SK-N-SH treated with all-trans-retinoic acid at 6 μM for 48 hours (cell line): ENCODE measurements at regions not wholly inside any gene's neighbourhood (a gene's known extent, or its start where the extent isn't known, plus 50 kb on each side); places are given as distances from the start of the nearest gene placed in this dataset.

ENCODE experiments used
- ARNTL ChIP-seq: fragments of 450-650 bp; formaldehyde crosslinking; IDR thresholded peaks from 2 replicates; pipeline ENCODE4 v1.5.0; 2020; ENCODE audit warnings: low read depth, mild to moderate bottlenecking, moderate library complexity, borderline replicate concordance
- ESRRG ChIP-seq: fragments of 250-450 bp; sonication (Bioruptor Pico); IDR thresholded peaks from 2 replicates; pipeline ENCODE4 v1.6.1; 2021; ENCODE audit warnings: mild to moderate bottlenecking
- PPARA ChIP-seq: fragments of 250-450 bp; sonication (Bioruptor Pico); IDR thresholded peaks from 2 replicates; pipeline ENCODE4 v1.5.0; 2020; ENCODE audit warnings: mild to moderate bottlenecking, borderline replicate concordance
- RARB ChIP-seq: fragments of 250-450 bp; sonication (Bioruptor Pico); IDR thresholded peaks from 2 replicates; pipeline ENCODE4 v1.8.0; 2021; ENCODE audit warnings: mild to moderate bottlenecking, moderate library complexity
- TOX ChIP-seq: fragments of 250-450 bp; sonication (Bioruptor Pico); IDR thresholded peaks from 2 replicates; pipeline ENCODE4 v1.8.0; 2021; ENCODE audit warnings: mild to moderate bottlenecking, moderate library complexity, borderline replicate concordance
- ZFP3 ChIP-seq: fragments of 250-450 bp; sonication (Bioruptor Pico); IDR thresholded peaks from 2 replicates; pipeline ENCODE4 v1.5.0; 2020; ENCODE audit warnings: mild to moderate bottlenecking, moderate library complexity
- ZFP30 ChIP-seq: fragments of 450-650 bp; formaldehyde crosslinking; IDR thresholded peaks from 2 replicates; pipeline ENCODE4 v1.5.0; 2022; ENCODE audit warnings: mild to moderate bottlenecking, moderate library complexity
- ZNF565 ChIP-seq: fragments of 450-650 bp; formaldehyde crosslinking; conservative IDR thresholded peaks from 2 replicates; pipeline ENCODE4 v1.5.0; 2020; ENCODE audit warnings: low read depth, mild to moderate bottlenecking, moderate library complexity
- ZNF8 ChIP-seq: fragments of 450-650 bp; formaldehyde crosslinking; IDR thresholded peaks from 2 replicates; pipeline ENCODE4 v1.5.0; 2020; ENCODE audit warnings: mild to moderate bottlenecking, moderate library complexity
- TF ChIP-seq, protein P1 (sequence below): fragments of 250-450 bp; sonication (Bioruptor Pico); IDR thresholded peaks from 2 replicates; pipeline ENCODE4 v1.8.0; 2020; ENCODE audit warnings: mild to moderate bottlenecking, moderate library complexity, borderline replicate concordance
- TF ChIP-seq, protein P2 (sequence below): fragments of 250-450 bp; sonication (Bioruptor Pico); IDR thresholded peaks from 2 replicates; pipeline ENCODE4 v1.5.1; 2020; ENCODE audit warnings: low read depth, mild to moderate bottlenecking, moderate library complexity
- TF ChIP-seq, protein P3 (sequence below): fragments of 250-450 bp; sonication (Bioruptor Pico); IDR thresholded peaks from 2 replicates; pipeline ENCODE4 v1.8.0; 2021; ENCODE audit warnings: low read depth, mild to moderate bottlenecking, moderate library complexity, borderline replicate concordance

DNA sequence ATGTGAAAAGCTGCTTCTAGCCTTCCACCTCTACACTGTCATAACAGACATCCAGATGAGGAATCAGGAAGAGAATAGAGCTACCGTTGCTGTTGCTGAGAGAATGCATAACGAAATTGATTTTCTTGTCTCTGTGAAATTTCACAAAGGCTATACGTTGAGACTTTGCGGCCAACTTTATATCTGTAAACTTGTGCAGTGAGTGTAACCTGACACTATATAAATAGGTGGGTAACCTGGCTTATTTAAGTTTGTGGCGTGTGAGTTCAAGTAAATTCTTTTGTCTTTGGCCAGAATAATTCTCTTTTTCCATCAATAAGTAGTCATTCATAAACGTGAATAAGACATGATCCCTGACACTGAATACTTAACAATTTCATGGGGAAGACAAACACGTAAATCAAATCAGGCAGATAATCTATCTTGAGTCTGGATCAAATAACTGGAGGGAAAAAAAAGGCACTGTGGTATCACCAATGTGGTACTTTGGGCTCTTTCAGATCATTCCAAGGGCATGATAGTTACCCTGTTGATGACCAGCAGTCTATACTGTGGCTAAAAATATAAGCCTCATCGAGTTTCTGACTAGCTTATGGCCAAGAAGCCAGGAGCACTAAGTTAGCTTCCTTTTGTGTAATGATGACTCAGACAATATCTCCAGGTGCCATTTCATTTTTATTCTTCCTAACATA lies 98.2 kb upstream of the RASA1 start:
- TF ChIP-seq RARB (no peak), ARNTL (CRISPR knock-in tag) (no peak), PPARA (CRISPR knock-in tag) (no peak), ESRRG (no peak), ZFP30 (CRISPR knock-in tag) (no peak), ZNF565 (no peak), ZNF8 (no peak), ZFP3 (CRISPR knock-in tag) (no peak), TOX (CRISPR knock-in tag) (no peak)
- TF ChIP-seq, protein P1, sequence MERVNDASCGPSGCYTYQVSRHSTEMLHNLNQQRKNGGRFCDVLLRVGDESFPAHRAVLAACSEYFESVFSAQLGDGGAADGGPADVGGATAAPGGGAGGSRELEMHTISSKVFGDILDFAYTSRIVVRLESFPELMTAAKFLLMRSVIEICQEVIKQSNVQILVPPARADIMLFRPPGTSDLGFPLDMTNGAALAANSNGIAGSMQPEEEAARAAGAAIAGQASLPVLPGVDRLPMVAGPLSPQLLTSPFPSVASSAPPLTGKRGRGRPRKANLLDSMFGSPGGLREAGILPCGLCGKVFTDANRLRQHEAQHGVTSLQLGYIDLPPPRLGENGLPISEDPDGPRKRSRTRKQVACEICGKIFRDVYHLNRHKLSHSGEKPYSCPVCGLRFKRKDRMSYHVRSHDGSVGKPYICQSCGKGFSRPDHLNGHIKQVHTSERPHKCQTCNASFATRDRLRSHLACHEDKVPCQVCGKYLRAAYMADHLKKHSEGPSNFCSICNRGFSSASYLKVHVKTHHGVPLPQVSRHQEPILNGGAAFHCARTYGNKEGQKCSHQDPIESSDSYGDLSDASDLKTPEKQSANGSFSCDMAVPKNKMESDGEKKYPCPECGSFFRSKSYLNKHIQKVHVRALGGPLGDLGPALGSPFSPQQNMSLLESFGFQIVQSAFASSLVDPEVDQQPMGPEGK: no peak
- TF ChIP-seq, protein P2, sequence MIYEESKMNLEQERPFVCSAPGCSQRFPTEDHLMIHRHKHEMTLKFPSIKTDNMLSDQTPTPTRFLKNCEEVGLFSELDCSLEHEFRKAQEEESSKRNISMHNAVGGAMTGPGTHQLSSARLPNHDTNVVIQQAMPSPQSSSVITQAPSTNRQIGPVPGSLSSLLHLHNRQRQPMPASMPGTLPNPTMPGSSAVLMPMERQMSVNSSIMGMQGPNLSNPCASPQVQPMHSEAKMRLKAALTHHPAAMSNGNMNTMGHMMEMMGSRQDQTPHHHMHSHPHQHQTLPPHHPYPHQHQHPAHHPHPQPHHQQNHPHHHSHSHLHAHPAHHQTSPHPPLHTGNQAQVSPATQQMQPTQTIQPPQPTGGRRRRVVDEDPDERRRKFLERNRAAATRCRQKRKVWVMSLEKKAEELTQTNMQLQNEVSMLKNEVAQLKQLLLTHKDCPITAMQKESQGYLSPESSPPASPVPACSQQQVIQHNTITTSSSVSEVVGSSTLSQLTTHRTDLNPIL (CRISPR knock-in tag): no peak
- TF ChIP-seq, protein P3, sequence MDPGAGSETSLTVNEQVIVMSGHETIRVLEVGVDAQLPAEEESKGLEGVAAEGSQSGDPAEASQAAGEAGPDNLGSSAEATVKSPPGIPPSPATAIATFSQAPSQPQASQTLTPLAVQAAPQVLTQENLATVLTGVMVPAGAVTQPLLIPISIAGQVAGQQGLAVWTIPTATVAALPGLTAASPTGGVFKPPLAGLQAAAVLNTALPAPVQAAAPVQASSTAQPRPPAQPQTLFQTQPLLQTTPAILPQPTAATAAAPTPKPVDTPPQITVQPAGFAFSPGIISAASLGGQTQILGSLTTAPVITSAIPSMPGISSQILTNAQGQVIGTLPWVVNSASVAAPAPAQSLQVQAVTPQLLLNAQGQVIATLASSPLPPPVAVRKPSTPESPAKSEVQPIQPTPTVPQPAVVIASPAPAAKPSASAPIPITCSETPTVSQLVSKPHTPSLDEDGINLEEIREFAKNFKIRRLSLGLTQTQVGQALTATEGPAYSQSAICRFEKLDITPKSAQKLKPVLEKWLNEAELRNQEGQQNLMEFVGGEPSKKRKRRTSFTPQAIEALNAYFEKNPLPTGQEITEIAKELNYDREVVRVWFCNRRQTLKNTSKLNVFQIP (CRISPR knock-in tag): no peak
